Transverse colon (tissue), 4 donors: ENCODE measurements at regions not wholly inside any gene's neighbourhood (a gene's known extent, or its start where the extent isn't known, plus 50 kb on each side); places are given as distances from the start of the nearest gene placed in this dataset.
"Not testable (repeated sequence)": the region's sequence is repeated elsewhere in the genome, so short reads cannot be mapped to it uniquely, and the experiment has no call there.

ENCODE experiments used
- DNase-seq: peaks from one replicate; pipeline ENCODE4 v3.0.0-alpha.2; 2019
- H3K27ac ChIP-seq, 4 donors: fragments of 200-600 bp; sonication (generic); 2 replicates each; pipeline ENCODE4 v1.5.1; 2016 to 2018; ENCODE audit warnings: inconsistent platforms in 4 of 4
- H3K27me3 ChIP-seq: fragments of 200-600 bp; sonication (generic); 2 replicates; pipeline ENCODE4 v1.5.1; 2017; ENCODE audit warnings: inconsistent platforms
- H3K36me3 ChIP-seq, 4 donors: fragments of 200-600 bp; sonication (generic); 2 replicates each; pipeline ENCODE4 v1.5.1; 2017 to 2019; ENCODE audit warnings: inconsistent platforms in 4 of 4
- H3K4me1 ChIP-seq, 4 donors: fragments of 200-600 bp; sonication (generic); 2 replicates each; pipeline ENCODE4 v1.5.1; 2017 to 2020; ENCODE audit warnings: inconsistent platforms in 4 of 4
- H3K4me3 ChIP-seq, 4 donors: fragments of 200-600 bp; sonication (generic); 1 replicate in 1 of 4; 2 replicates in 3 of 4; pipeline versions ENCODE4 v1.5.1 to v1.6.1; 2017 to 2019; ENCODE audit warnings: inconsistent platforms in 4 of 4
- H3K9me3 ChIP-seq, 2 donors: fragments of 200-600 bp; sonication (generic); 2 replicates each; pipeline ENCODE4 v1.5.1; 2017 to 2019; ENCODE audit warnings: inconsistent platforms in 2 of 2
- CTCF ChIP-seq, 5 experiments: fragments of 200-600 bp in 3 of 5; fragments of 450-650 bp in 2 of 5; sonication (generic) in 3 of 5; IDR thresholded peaks; 1 replicate in 2 of 5; 2 replicates in 3 of 5; pipeline ENCODE4 v1.5.1; 2016 to 2017; ENCODE audit warnings: antibody characterized with exemption in 5 of 5, inconsistent platforms in 3 of 5, mild to moderate bottlenecking in 2 of 5, moderate library complexity in 1 of 5
- EP300 ChIP-seq: sonication (generic); formaldehyde crosslinking; IDR thresholded peaks from one replicate; pipeline ENCODE4 v1.6.1; 2017; ENCODE audit warnings: antibody characterized with exemption, low read depth
- POLR2A ChIP-seq: fragments of 450-650 bp; IDR thresholded peaks from one replicate; pipeline ENCODE4 v1.6.1; 2016; ENCODE audit warnings: antibody characterized with exemption, mild to moderate bottlenecking, moderate library complexity
- POLR2AphosphoS5 ChIP-seq, 3 donors: sonication (generic); formaldehyde crosslinking; IDR thresholded peaks; one replicate each; pipeline ENCODE4 v1.6.1; 2016; ENCODE audit warnings: antibody characterized with exemption in 3 of 3
- WGBS, 2 donors: methylation state at CpG; one replicate each; pipeline ENCODE4 v1.1.5; 2018; ENCODE audit warnings: low coverage in 1 of 2; 5-methylcytosine and 5-hydroxymethylcytosine counted together
- in situ Hi-C, 4 donors: fragments of 200-750 bp; cut with MboI; loops; one replicate each; pipeline versions ENCODE4 v1.15.0 to v1.15.1; 2017; ENCODE audit warnings: low sequenced_read_pairs in 3 of 4, low pct_ligation_motif_present in 1 of 4, low pct_unique_long_range_greater_than_20kb in 1 of 4
- intact Hi-C: fragments of 100-400 bp; cut with DNase I; formaldehyde crosslinking; loops from one replicate; pipeline ENCODE4 v1.15.1; 2023; ENCODE audit warnings: low total_unique reads

- no peaks in the 10 kb centered on the region for H3K9me3 ChIP-seq
- intact Hi-C loops, result no loop called here
- WGBS, 2 donors, result 83 to 85% methylated on average over 4 of the region's 4 CpGs
- DNase-seq, result no peak
- no peaks in the 10 kb centered on the region for H3K36me3 ChIP-seq
- no peak for TF ChIP-seq POLR2AphosphoS5 (IDR thresholded peaks at IDR 0.05)
- TF ChIP-seq POLR2A, result no peak
- TF ChIP-seq EP300, result no peak
- no peak for TF ChIP-seq CTCF (IDR thresholded peaks at IDR 0.05)
- H3K4me1 ChIP-seq, result no peaks in the 10 kb centered on the region
- no peak overlapping the region for H3K4me3 ChIP-seq
- H3K27ac ChIP-seq, result no peak overlapping the region
- no peaks in the 10 kb centered on the region for H3K27me3 ChIP-seq
- in situ Hi-C loops, result loop anchor here in 3 of 4 donors (25.0 kb wide), 3 partner anchors 288 to 538 kb away; partner anchors contain the start of gene SLC38A2 (in 1 of the 3)
These were observed 175.1 kb downstream of the SLC38A4 start for GRCh38 chr12:46650688-46651087.

- 96 to 100% methylated on average over 2 to 4 of the region's 4 CpGs for WGBS, 2 donors
- no peak for DNase-seq
- in situ Hi-C loops (no loop called here), intact Hi-C loops (no loop called here)
- H3K4me1 ChIP-seq, result no peaks in the 10 kb centered on the region
- no peaks in the 10 kb centered on the region for H3K9me3 ChIP-seq
- no peak for TF ChIP-seq EP300
- no peak for TF ChIP-seq POLR2A
- no peak for TF ChIP-seq POLR2AphosphoS5 (IDR thresholded peaks at IDR 0.05)
- TF ChIP-seq CTCF (IDR thresholded peaks at IDR 0.05), result no peak
- H3K36me3 ChIP-seq, result no peaks in the 10 kb centered on the region
- no peak overlapping the region for H3K27ac ChIP-seq
- H3K27me3 ChIP-seq, result no peaks in the 10 kb centered on the region
- no peak overlapping the region for H3K4me3 ChIP-seq
These were observed 176.4 kb downstream of the SLC38A4 start for GRCh38 chr12:46649433-46649832.

- Histone ChIP-seq H3K9me3 (no peaks in the 10 kb centered on the region), H3K4me3 (no peak overlapping the region), H3K36me3 (no peaks in the 10 kb centered on the region), H3K4me1 (no peaks in the 10 kb centered on the region), H3K27me3 (no peaks in the 10 kb centered on the region), H3K27ac (no peak overlapping the region)
- 72% methylated on average over 2 of the region's 2 CpGs; no CpG with 5 or more reads in 1 of the 2 donors for WGBS, 2 donors
- intact Hi-C loops, result no loop called here
- TF ChIP-seq EP300, result no peak
- TF ChIP-seq CTCF (IDR thresholded peaks at IDR 0.05), result no peak
- no peak for TF ChIP-seq POLR2A
- TF ChIP-seq POLR2AphosphoS5 (IDR thresholded peaks at IDR 0.05), result no peak
- DNase-seq, result no peak
- in situ Hi-C loops, result no loop called here
These were observed 178.8 kb downstream of the SLC38A4 start for GRCh38 chr12:46647034-46647433.

- H3K9me3 ChIP-seq, result peaks cover 13 to 24% of the 10 kb centered on the region in 2 donors
- H3K27me3 ChIP-seq, in situ Hi-C loops, DNase-seq, H3K4me3 ChIP-seq, H3K36me3 ChIP-seq, H3K4me1 ChIP-seq, H3K27ac ChIP-seq, intact Hi-C loops: not testable (repeated sequence)
- 95 to 96% methylated on average over 2 of the region's 2 CpGs for WGBS, 2 donors
These were observed 184.1 kb downstream of the SLC38A4 start for GRCh38 chr12:46641649-46642048.

- no peak overlapping the region for H3K4me3 ChIP-seq
- no peaks in the 10 kb centered on the region for H3K27me3 ChIP-seq
- H3K36me3 ChIP-seq, result no peaks in the 10 kb centered on the region
- H3K4me1 ChIP-seq, result no peaks in the 10 kb centered on the region
- TF ChIP-seq CTCF (IDR thresholded peaks at IDR 0.05) (no peak), POLR2AphosphoS5 (IDR thresholded peaks at IDR 0.05) (no peak), EP300 (no peak), POLR2A (no peak)
- H3K9me3 ChIP-seq, result peaks cover 13 to 15% of the 10 kb centered on the region in 2 donors
- in situ Hi-C loops, result no loop called here
- intact Hi-C loops, result no loop called here
- no peak overlapping the region for H3K27ac ChIP-seq
- DNase-seq, result no peak
These were observed 190.0 kb downstream of the SLC38A4 start for GRCh38 chr12:46635818-46636217.
